ENCODE measurements at regions not wholly inside any gene's neighbourhood (a gene's known extent, or its start where the extent isn't known, plus 50 kb on each side); places are given as distances from the start of the nearest gene placed in this dataset.

GRCh38 chr3:189398656-189399055 is 226.9 kb downstream of the TPRG1 start:
- TF ChIP-seq ZNF354B (CRISPR knock-in tag; IDR thresholded peaks at IDR 0.05) (no peak), NBN (IDR thresholded peaks at IDR 0.05; ENCODE audit: low read depth) (no peak), ZNF174 (CRISPR knock-in tag; IDR thresholded peaks at IDR 0.05) (no peak), MNT (conservative IDR thresholded peaks at IDR 0.05) (no peak), ZNF512 (tag; IDR thresholded peaks at IDR 0.05) (no peak), PHF8 (IDR thresholded peaks at IDR 0.05; ENCODE audit: borderline replicate concordance, low read length) (no peak), NFYB (IDR thresholded peaks at IDR 0.05; ENCODE audit: extremely low read depth, insufficient read length) (no peak)

Measured in K562 (cell line).